ENCODE measurements at regions not wholly inside any gene's neighbourhood (a gene's known extent, or its start where the extent isn't known, plus 50 kb on each side); places are given as distances from the start of the nearest gene placed in this dataset.

DNA sequence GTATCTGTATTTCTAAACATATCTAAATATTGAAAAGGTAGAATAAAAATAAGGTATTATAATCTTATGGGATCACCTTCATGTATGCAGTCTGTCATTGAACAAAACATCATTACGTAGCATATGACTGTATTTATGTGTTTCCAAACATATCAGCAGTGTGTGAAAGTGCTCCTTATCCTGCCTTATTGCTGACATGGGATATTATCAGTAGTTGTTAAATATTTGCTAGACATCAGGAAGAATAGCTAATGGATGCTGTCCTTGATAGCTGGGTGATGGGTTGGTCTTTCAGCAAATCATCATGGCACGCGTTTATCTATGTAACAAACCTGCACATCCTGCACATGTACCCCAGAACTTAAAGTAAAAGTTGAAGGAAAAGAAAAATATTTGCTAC is 59.1 kb upstream of the FAM20A start:
- DNase-seq (ENCODE audit: low read depth) = no peak

DNA sequence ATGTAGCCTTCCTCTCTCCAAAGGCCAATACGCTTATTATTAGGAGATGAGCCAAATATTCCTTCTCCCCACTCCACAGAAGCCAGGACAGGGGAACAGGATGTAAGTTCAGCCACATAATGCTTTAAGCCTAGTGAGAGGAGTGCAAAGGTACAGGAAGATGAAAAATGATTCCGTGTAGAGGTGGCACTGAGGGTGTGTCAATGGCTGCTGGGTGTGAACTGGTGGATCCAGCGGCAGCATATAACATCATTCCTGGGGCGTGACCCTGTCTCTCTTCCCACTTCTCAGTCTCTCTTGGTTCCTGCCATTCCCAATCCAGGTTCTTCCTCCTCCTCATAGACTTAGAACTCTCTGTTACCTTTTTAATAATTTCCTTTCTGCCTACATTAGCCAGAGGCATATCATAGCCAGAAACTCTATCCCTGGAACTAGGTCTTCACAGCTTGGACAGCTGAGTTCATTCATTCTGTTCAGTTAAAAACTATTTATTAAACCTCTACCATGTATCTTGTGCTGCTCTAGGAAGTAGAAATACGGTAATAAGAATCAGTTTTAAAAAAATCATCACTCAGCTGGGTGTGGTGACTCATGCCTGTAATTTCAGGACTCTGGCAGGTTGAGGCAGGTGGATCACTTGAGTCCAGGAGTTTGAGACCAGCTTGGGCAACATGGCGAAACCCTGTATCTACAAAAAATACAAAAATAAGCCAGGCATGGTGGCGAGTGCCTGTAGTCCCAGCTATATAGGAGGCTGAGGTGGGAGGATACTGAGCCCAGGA is 58.0 kb upstream of the FAM20A start:
- DNase-seq (ENCODE audit: low read depth) = no peak

DNA sequence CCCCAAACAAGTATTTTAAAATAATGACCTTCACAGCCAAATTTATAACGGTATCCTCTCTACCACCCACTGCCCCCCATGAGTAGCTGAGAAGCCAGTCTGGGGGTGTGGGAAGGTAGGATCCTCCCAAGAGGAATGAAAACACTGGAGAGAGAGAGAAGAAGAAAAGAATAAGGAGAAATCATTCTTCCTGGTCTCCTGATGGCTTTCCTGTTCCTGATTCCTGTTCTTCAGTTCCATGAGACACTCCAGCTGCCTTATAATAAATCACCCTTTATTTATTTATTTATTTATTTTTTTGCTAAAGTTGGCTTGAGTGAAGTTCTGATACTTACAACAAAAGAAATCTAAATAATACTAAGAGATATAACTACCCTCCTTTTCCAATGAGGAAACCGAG is 56.4 kb upstream of the FAM20A start:
- DNase-seq (ENCODE audit: low read depth) = no peak

DNA sequence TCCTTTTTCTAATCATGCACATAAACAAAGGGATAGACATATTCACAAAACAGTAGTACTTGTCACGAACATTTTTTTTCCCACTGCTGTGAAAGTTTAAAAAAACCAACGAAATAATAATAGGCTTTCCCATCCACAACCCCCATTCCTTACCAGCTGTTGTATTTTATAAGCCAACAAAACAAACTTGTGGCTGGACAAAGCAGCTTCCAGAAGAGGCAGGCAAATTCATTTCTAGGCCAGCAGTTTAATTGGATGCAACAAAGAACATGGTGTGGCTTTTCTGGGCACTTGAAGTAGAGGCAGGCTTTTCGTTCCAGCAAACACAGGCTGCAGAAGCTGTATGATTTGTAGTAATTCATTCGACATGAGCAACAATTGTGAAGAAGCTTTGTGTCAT is 56.0 kb upstream of the FAM20A start:
- DNase-seq (ENCODE audit: low read depth) = no peak

DNA sequence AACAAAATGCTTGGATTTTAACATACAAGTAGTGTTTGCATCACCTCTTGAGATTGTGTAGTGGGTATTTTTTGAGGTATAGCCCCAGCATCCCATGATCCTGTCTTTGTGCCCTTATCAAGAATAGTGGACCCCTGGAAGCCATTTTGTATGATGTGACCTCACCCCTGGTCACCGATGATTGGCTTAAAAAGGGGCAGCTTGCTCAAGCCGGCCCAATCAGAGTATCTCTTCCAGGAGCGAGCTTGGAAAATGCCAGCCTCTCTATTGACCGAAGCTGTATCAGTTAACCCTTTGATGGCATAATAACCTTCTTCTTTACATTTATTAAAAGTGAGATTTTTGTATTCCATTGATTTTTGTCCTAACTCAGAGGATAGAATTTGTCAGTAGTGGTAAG is 55.5 kb upstream of the FAM20A start:
- no peak for DNase-seq (ENCODE audit: low read depth)
